HCT116 (cell line): ENCODE measurements at regions not wholly inside any gene's neighbourhood (a gene's known extent, or its start where the extent isn't known, plus 50 kb on each side); places are given as distances from the start of the nearest gene placed in this dataset.
A peak's percentile ranks its signal among the peaks of the same experiment; 100 is the strongest.

Experiments
- ATAC-seq: fragments of 200-7000 bp; cut with Tn5 transposase; 2 replicates; pipeline ENCODE4 v1.9.1; 2020; ENCODE audit warnings: mild to moderate bottlenecking, moderate library complexity
- BruUV-seq: library from RNA; stranded (reverse); fragments of 400-500 nt; replicated peaks from 2 replicates; lab custom pipeline; 2021; lab: Mats Ljungman, UMichigan
- CTCF ChIA-PET: fragments of 300-600 bp; sonication (Branson Sonifier 250); formaldehyde crosslinking; loops from one replicate; lab custom pipeline; 2021; ENCODE audit warnings: antibody characterized with exemption; lab: Charles Lee
- POLR2A ChIA-PET: fragments of 300-600, 350-600 bp; sonication (Branson Sonifier 250); formaldehyde crosslinking; loops from one replicate; lab custom pipeline; 2021; ENCODE audit warnings: antibody characterized with exemption; lab: Charles Lee
- RAD21 ChIA-PET, 2 experiments: fragments of 300-600 bp; sonication (Branson Sonifier 250); formaldehyde crosslinking; loops; one replicate each; lab custom pipeline; 2023; ENCODE audit warnings: low total read pairs in 2 of 2; ENCODE audit not compliant: uncharacterized antibody in 2 of 2, unreplicated experiment in 2 of 2, low non-redundant PET in 1 of 2; lab: Charles Lee
- DNase-seq: peaks from one replicate; pipeline ENCODE4 v3.0.0-alpha.2; 2010; ENCODE audit warnings: low read depth, low spot score
- H2AFZ ChIP-seq: fragments of 200-600 bp; shearing (Covaris generic), sonication (generic); 2 replicates; pipeline ENCODE4 v1.6.1; 2017; ENCODE audit warnings: low read depth, mixed run types, mixed read lengths, antibody characterized with exemption, low read length; ENCODE audit not compliant: poor library complexity, severe bottlenecking
- H3K27ac ChIP-seq: 2 replicates; pipeline ENCODE4 v1.5.1; 2012; ENCODE audit warnings: low read depth, low read length
- H3K27me3 ChIP-seq: fragments of 200-600 bp; sonication (generic); 2 replicates; pipeline ENCODE4 v1.6.1; 2016; ENCODE audit warnings: mixed run types, low read length, mixed read lengths; ENCODE audit not compliant: insufficient read depth
- H3K36me3 ChIP-seq, 2 experiments: fragments of 200-500 bp in 1 of 2; fragments of 200-600 bp in 1 of 2; sonication (Bioruptor generic) in 1 of 2; sonication (generic) in 1 of 2; 2 replicates each; pipeline versions ENCODE4 v1.5.1 to v1.6.1; 2014 to 2016; ENCODE audit warnings: low read length in 2 of 2, inconsistent platforms in 1 of 2, mixed read lengths in 1 of 2, mixed run types in 1 of 2; ENCODE audit not compliant: insufficient read depth in 2 of 2, control insufficient read depth in 1 of 2
- H3K4me1 ChIP-seq, 2 experiments: fragments of 200-600 bp in 1 of 2; sonication (generic) in 1 of 2; 2 replicates each; pipeline versions ENCODE4 v1.5.1 to v1.6.1; 2012 to 2017; ENCODE audit warnings: low read length in 2 of 2, inconsistent platforms in 1 of 2, mild to moderate bottlenecking in 1 of 2, mixed read lengths in 1 of 2, mixed run types in 1 of 2, moderate library complexity in 1 of 2; ENCODE audit not compliant: insufficient read depth in 2 of 2, control insufficient read depth in 1 of 2
- H3K4me2 ChIP-seq: fragments of 200-600 bp; sonication (generic); 2 replicates; pipeline ENCODE4 v1.6.1; 2017; ENCODE audit warnings: mixed run types, low read length, mixed read lengths
- H3K4me3 ChIP-seq, 2 experiments: fragments of 200-600 bp in 1 of 2; sonication (generic) in 1 of 2; replicated peaks in 1 of 2; 2 replicates each; pipeline ENCODE4 v1.5.1; 2011 to 2016; ENCODE audit warnings: low read length in 2 of 2, control low read depth in 1 of 2, low read depth in 1 of 2, mild to moderate bottlenecking in 1 of 2, mixed read lengths in 1 of 2, mixed run types in 1 of 2
- H3K79me2 ChIP-seq: fragments of 200-600 bp; sonication (generic); 2 replicates; pipeline ENCODE4 v1.6.1; 2017; ENCODE audit warnings: mild to moderate bottlenecking, mixed run types, low read length, moderate library complexity, mixed read lengths; ENCODE audit not compliant: insufficient read depth
- H3K9ac ChIP-seq: fragments of 200-600 bp; sonication (generic); 2 replicates; pipeline ENCODE4 v1.6.1; 2016; ENCODE audit warnings: low read length, mixed read lengths
- H3K9me2 ChIP-seq: fragments of 200-600 bp; sonication (generic), shearing (Covaris generic); 2 replicates; pipeline ENCODE4 v1.6.1; 2017; ENCODE audit warnings: mixed run types, mild to moderate bottlenecking, moderate library complexity; ENCODE audit not compliant: insufficient read depth
- H3K9me3 ChIP-seq, 2 experiments: fragments of 200-500 bp in 1 of 2; fragments of 200-600 bp in 1 of 2; sonication (Bioruptor generic) in 1 of 2; sonication (generic) in 1 of 2; 2 replicates each; pipeline ENCODE4 v1.6.1; 2014 to 2017; ENCODE audit warnings: low read length in 2 of 2, mixed read lengths in 2 of 2, inconsistent platforms in 1 of 2, low read depth in 1 of 2, mild to moderate bottlenecking in 1 of 2, mixed run types in 1 of 2, moderate library complexity in 1 of 2; ENCODE audit not compliant: control insufficient read depth in 1 of 2, insufficient read depth in 1 of 2
- H4K20me1 ChIP-seq: fragments of 200-600 bp; sonication (generic), shearing (Covaris generic); 2 replicates; pipeline ENCODE4 v1.6.1; 2017; ENCODE audit warnings: mixed run types, mild to moderate bottlenecking, moderate library complexity; ENCODE audit not compliant: insufficient read depth
- CBX3 ChIP-seq: IDR thresholded peaks from 2 replicates; pipeline ENCODE4 v1.6.1; 2012; ENCODE audit warnings: low read depth
- ELF1 ChIP-seq: IDR thresholded peaks from 2 replicates; pipeline ENCODE4 v1.6.1; 2012; ENCODE audit warnings: low read depth, borderline replicate concordance
- EZH2 ChIP-seq: fragments of 200-600 bp; sonication (generic); IDR thresholded peaks from 2 replicates; pipeline ENCODE4 v1.6.1; 2017; ENCODE audit warnings: antibody characterized with exemption, mixed run types
- EZH2phosphoT487 ChIP-seq: fragments of 200-600 bp; IDR thresholded peaks from 2 replicates; pipeline ENCODE4 v1.6.1; 2018; ENCODE audit warnings: antibody characterized with exemption, borderline replicate concordance
- SIN3A ChIP-seq: IDR thresholded peaks from 2 replicates; pipeline ENCODE4 v1.6.1; 2012; ENCODE audit warnings: low read depth
- SP1 ChIP-seq: IDR thresholded peaks from 2 replicates; pipeline ENCODE4 v1.6.1; 2012; ENCODE audit warnings: low read depth
- YY1 ChIP-seq: IDR thresholded peaks from 2 replicates; pipeline ENCODE4 v1.6.1; 2011; ENCODE audit warnings: low read length, low read depth, moderate library complexity, mild to moderate bottlenecking; ENCODE audit not compliant: insufficient replicate concordance; ENCODE audit errors: extremely low read depth
- intact Hi-C: fragments of 100-400 bp; cut with micrococcal nuclease; formaldehyde crosslinking; loops from 2 replicates; pipeline ENCODE4 v1.10.0; 2022
- TF ChIP-seq, protein P1 (sequence below): IDR thresholded peaks from 2 replicates; pipeline ENCODE4 v1.6.1; 2012
- TF ChIP-seq, protein P2 (sequence below): IDR thresholded peaks from 2 replicates; pipeline ENCODE4 v1.6.1; 2011; ENCODE audit warnings: mild to moderate bottlenecking, low read length, moderate library complexity; ENCODE audit not compliant: insufficient replicate concordance; ENCODE audit errors: extremely low read depth
- TF ChIP-seq, protein P3 (sequence below), 3 experiments: fragments of 200-600 bp in 1 of 3; sonication (generic) in 1 of 3; IDR thresholded peaks in 2 of 3; conservative IDR thresholded peaks in 1 of 3; 2 replicates each; pipeline ENCODE4 v1.5.1; 2012 to 2017; ENCODE audit warnings: low read depth in 2 of 3, low read length in 2 of 3, antibody characterized with exemption in 1 of 3, borderline replicate concordance in 1 of 3, control low read depth in 1 of 3, mild to moderate bottlenecking in 1 of 3, mixed read lengths in 1 of 3, mixed run types in 1 of 3, moderate library complexity in 1 of 3; ENCODE audit not compliant: insufficient read depth in 1 of 3

DNA sequence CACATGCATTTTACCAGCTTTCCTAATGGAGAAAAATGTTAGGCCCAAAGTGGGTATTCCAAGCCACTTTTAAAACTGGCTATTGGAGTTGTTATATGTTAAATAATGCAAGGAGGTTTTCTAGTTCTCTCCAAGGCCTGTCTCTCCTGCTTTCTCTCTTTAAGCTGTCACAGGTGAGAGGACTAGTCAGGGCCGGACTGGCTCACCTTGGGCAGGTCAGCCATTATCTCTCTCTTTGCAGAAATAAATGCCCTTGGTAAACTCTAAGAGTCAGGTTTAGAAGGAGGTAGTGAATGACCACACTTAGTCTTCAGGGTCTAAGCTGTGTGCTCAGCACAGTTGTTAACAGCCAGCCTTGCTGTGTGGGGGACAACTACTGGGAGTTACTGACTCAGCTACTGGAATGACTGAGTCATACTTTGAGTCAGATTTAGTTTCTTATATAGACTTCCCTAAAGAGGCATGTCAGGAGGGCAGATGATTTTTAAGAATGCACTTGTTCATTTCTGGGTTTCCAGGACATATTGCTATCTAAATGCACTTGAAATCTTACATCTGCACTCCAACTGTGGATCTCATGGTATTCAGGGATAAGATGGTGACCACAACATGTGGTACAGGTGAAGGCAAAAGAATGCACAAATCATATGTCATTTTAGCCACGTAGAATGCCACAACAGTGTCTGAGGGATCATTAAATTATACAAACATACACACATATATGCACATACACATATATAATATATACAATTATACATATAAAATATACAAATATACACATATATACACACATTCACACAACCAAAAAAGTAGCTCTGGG lies 719.4 kb downstream of the EPM2A start (continued):
- TF ChIP-seq, protein P1, sequence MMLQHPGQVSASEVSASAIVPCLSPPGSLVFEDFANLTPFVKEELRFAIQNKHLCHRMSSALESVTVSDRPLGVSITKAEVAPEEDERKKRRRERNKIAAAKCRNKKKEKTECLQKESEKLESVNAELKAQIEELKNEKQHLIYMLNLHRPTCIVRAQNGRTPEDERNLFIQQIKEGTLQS, result peak; percentile 72; the same call in 1 of the 2 replicates
- TF ChIP-seq EZH2phosphoT487, result no peak
- peak; percentile 97 for TF ChIP-seq CBX3
- TF ChIP-seq, protein P2, sequence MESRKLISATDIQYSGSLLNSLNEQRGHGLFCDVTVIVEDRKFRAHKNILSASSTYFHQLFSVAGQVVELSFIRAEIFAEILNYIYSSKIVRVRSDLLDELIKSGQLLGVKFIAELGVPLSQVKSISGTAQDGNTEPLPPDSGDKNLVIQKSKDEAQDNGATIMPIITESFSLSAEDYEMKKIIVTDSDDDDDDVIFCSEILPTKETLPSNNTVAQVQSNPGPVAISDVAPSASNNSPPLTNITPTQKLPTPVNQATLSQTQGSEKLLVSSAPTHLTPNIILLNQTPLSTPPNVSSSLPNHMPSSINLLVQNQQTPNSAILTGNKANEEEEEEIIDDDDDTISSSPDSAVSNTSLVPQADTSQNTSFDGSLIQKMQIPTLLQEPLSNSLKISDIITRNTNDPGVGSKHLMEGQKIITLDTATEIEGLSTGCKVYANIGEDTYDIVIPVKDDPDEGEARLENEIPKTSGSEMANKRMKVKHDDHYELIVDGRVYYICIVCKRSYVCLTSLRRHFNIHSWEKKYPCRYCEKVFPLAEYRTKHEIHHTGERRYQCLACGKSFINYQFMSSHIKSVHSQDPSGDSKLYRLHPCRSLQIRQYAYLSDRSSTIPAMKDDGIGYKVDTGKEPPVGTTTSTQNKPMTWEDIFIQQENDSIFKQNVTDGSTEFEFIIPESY, result no peak
- TF ChIP-seq, protein P3, sequence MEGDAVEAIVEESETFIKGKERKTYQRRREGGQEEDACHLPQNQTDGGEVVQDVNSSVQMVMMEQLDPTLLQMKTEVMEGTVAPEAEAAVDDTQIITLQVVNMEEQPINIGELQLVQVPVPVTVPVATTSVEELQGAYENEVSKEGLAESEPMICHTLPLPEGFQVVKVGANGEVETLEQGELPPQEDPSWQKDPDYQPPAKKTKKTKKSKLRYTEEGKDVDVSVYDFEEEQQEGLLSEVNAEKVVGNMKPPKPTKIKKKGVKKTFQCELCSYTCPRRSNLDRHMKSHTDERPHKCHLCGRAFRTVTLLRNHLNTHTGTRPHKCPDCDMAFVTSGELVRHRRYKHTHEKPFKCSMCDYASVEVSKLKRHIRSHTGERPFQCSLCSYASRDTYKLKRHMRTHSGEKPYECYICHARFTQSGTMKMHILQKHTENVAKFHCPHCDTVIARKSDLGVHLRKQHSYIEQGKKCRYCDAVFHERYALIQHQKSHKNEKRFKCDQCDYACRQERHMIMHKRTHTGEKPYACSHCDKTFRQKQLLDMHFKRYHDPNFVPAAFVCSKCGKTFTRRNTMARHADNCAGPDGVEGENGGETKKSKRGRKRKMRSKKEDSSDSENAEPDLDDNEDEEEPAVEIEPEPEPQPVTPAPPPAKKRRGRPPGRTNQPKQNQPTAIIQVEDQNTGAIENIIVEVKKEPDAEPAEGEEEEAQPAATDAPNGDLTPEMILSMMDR (IDR thresholded peaks at IDR 0.05 in 2 of 3, conservative IDR thresholded peaks at IDR 0.05 in 1 of 3; ENCODE audit: borderline replicate concordance in 1 of 3, insufficient read depth in 1 of 3, low read depth in 2 of 3, low read length in 2 of 3), result no peak
- no peak for TF ChIP-seq ELF1
- peak; percentile 50 for TF ChIP-seq YY1
- TF ChIP-seq SP1, result peak; percentile 93

DNA sequence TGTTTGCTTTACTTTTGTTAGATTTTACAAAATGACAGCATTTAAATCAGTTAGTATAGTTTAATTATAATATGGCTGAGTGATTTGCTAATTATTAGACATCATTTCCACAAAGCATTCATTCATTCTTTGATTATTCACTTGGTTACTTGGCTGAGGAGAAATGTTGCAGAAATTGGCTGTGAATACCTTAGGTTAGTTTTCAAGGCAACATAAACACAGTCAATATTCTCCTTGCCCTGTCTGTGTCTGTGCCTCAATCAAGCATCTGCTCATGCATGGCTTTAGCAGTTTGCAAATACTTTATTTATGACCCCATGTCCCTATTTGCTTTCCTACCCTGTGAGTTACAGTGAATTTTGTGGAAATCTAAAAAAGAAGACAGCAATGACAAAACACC lies 718.3 kb downstream of the EPM2A start:
- no peak for DNase-seq
- no peaks in the 10 kb centered on the region for H4K20me1 ChIP-seq
- H3K4me3 ChIP-seq, result no peak overlapping the region
- no peak overlapping the region for H3K27ac ChIP-seq
- H3K27me3 ChIP-seq, result no peaks in the 10 kb centered on the region
- peak overlapping the region; percentile 77 for H2AFZ ChIP-seq
- no TSS peak for BruUV-seq
- no peaks in the 10 kb centered on the region for H3K79me2 ChIP-seq
- CTCF ChIA-PET, result no interaction called here
- POLR2A ChIA-PET, result no interaction called here
- H3K9me2 ChIP-seq, result no peaks in the 10 kb centered on the region
- intact Hi-C loops, result no loop called here
- ATAC-seq, result no peak
- RAD21 ChIA-PET, result no interaction called here
- H3K4me1 ChIP-seq, result peaks cover 8 to 41% of the 10 kb centered on the region in 2 experiments
- no peak overlapping the region for H3K4me2 ChIP-seq
- no peak overlapping the region for H3K9ac ChIP-seq
- TF ChIP-seq SP1 (no peak), SIN3A (no peak), EZH2 (no peak)
- H3K9me3 ChIP-seq, result no peaks in the 10 kb centered on the region
- no peaks in the 10 kb centered on the region for H3K36me3 ChIP-seq
